ENCODE measurements at regions not wholly inside any gene's neighbourhood (a gene's known extent, or its start where the extent isn't known, plus 50 kb on each side); places are given as distances from the start of the nearest gene placed in this dataset.
A peak's percentile ranks its signal among the peaks of the same experiment; 100 is the strongest.

- DNase-seq (ENCODE audit: low read depth): no peak
- TF ChIP-seq CTCF (IDR thresholded peaks at IDR 0.05; ENCODE audit: insufficient read depth, low read depth, low read length): no peak
- no peak overlapping the region for H3K4me3 ChIP-seq (ENCODE audit: low read depth, low read length)
Measured at GRCh38 chr11:110011595-110011994, 81.6 kb upstream of the ZC3H12C start.

- DNase-seq (ENCODE audit: low read depth): no peak
- no peak for TF ChIP-seq CTCF (IDR thresholded peaks at IDR 0.05; ENCODE audit: insufficient read depth, low read depth, low read length)
- H3K4me3 ChIP-seq (ENCODE audit: low read depth, low read length): no peak overlapping the region
Measured at GRCh38 chr11:110015695-110016094, 77.5 kb upstream of the ZC3H12C start.

GRCh38 chr11:110019675-110020074, 73.5 kb upstream of the ZC3H12C start:
- H3K4me3 ChIP-seq (ENCODE audit: low read depth, low read length): no peak overlapping the region
- no peak for TF ChIP-seq CTCF (IDR thresholded peaks at IDR 0.05; ENCODE audit: insufficient read depth, low read depth, low read length)
- no peak for DNase-seq (ENCODE audit: low read depth)

- TF ChIP-seq CTCF (IDR thresholded peaks at IDR 0.05; ENCODE audit: insufficient read depth, low read depth, low read length): no peak
- H3K4me3 ChIP-seq (ENCODE audit: low read depth, low read length): no peak overlapping the region
- DNase-seq (ENCODE audit: low read depth): peak; percentile 1
Measured at GRCh38 chr11:110022548-110022947, 70.6 kb upstream of the ZC3H12C start.

- H3K4me3 ChIP-seq (ENCODE audit: low read depth, low read length): no peak overlapping the region
- TF ChIP-seq CTCF (IDR thresholded peaks at IDR 0.05; ENCODE audit: insufficient read depth, low read depth, low read length): no peak
- no peak for DNase-seq (ENCODE audit: low read depth)
Measured at GRCh38 chr11:110023711-110024110, 69.5 kb upstream of the ZC3H12C start.

- no peak for DNase-seq (ENCODE audit: low read depth)
- TF ChIP-seq CTCF (IDR thresholded peaks at IDR 0.05; ENCODE audit: insufficient read depth, low read depth, low read length): no peak
- no peak overlapping the region for H3K4me3 ChIP-seq (ENCODE audit: low read depth, low read length)
Measured at GRCh38 chr11:110026858-110027626, 66.2 kb upstream of the ZC3H12C start.

Measured in fibroblast of villous mesenchyme (primary cell).